ENCODE measurements at regions not wholly inside any gene's neighbourhood (a gene's known extent, or its start where the extent isn't known, plus 50 kb on each side); places are given as distances from the start of the nearest gene placed in this dataset.
A peak's percentile ranks its signal among the peaks of the same experiment; 100 is the strongest.

DNA sequence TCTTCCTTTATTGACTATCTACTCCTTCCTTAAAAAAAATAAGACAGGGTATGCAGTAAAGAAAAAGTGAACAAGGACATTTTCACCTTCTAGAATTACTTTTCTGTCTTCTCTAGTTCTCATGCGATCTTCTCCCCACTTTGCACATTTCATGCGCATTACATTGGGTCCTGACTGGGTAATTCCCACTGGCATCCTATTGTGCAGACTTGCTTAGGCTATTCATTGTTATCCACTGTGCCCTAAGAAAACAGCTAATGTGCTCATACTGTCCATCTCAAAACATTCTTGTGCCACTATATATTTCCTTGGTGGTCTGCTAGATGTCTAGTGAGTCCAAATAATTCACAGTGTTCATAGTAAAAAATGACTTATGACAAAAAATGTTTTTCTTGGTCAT is 447.4 kb upstream of the ROBO1 start:
- DNase-seq (ENCODE audit: low read depth), result no peak

DNA sequence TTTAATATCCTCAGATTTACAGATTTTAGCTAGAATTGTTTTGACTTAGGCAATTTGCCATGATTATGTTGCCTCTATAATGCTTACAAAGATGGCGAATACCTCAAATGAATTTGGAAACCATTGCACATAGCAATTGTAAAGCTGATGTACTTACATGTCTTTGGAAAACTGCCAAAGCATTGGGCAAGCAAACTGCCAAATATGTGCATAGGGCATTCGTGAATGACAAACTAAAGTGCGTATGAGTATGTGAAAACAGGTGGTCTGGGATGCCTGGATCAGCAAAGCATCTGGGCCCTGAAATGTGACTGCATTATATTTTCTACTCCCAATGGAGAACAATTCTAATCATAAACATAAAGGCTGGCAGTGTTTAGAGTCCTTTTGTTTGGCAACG is 445.3 kb upstream of the ROBO1 start:
- DNase-seq (ENCODE audit: low read depth), result no peak

DNA sequence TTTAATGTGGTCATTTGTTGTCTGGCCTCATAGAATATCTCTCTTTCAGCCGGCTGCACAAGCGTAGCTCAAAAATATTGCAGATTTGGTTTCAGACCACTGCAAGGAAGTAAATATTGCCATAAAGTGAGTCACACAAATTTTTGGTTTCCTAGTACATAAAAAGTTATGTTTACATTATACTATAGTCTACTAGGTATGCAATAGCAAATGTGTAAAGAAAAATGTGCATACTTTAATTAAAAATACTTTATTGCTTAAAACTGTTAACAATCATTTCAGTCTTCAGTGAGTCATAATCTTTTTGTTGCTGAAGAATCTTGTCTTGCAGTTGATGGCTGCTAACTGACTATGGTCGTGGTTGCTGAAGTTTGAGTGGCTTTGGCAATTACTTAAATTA is 425.1 kb upstream of the ROBO1 start:
- DNase-seq (ENCODE audit: low read depth), result no peak

DNA sequence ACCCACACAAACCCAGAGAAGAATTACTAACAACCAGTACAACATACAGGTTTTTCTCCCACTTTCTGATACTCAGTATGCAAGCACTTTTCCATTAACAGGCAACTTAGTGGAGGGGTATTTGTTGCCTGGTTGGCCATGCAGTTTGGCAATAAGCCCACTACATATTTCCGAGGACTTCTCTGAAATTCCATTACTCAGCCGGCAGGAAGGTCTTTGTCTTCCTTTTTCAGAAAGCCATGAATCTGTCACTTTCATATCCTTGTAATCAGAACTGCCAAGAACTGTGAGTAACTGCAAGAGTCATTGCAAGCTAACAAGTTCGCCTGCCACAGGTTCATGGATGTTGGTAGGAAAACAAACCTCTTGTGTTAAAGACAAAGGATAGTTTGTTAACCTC is 422.3 kb upstream of the ROBO1 start:
- peak; percentile 1 for DNase-seq (ENCODE audit: low read depth)

DNA sequence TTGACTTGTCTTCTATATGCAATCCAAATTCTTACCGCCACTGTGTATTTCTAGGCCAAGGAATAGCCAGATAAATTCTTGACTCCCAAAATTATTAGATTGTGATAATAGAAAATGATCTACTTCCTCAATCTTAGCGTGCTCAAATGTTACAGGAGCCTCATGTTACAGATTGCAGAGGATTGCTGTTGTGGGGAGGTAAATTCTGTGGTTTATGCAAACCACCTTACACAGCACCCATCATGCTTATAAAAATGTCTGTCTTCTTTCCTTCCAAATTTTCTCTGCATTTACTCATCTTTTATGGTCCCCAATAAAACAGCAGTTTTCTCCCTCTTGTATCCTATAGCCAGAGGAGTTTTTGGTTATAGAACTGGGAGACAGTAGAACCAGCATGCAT is 420.2 kb upstream of the ROBO1 start:
- DNase-seq (ENCODE audit: low read depth), result no peak

DNA sequence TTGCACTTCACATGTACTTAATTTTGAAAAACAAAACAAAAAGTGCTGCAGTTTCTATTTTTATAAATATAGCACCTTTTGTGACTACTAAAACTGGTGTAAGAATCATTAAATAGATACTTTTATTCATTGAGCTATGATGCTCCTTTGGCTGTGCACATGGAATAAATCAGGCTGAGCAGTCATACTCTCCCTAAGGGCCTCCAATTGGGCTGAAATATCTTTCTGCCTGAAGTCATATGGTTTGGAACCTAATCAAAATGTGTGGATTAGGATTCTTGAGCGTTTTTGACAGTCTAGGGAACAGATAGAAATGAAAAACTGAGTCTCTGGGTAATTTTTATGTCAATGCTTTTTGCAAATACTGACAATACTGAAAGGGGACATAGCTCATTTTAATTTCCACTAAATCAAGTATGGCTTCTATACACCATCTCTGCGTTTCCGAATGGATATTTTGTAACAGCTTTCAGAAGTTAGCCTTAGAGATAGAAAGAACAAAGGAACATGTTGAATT is 392.2 kb upstream of the ROBO1 start:
- no peak for DNase-seq (ENCODE audit: low read depth)

DNA sequence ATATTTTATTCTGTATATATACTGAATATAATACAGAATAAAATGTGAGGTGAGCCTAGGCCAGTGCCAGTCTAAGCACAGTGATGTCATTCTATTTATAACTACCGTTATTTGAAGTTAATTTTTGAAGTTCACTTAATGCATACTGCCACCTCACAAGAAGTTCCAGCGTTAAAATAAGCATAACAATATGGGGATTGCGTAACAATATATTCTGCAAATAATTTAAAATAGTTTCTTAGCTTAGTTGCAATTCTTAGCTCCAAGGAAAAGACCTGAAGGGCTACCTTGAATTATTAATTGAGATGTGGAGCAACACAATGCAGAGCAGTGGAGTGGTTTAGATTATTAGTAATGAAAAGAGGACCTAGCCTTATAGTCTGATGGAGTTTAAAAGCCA is 390.5 kb upstream of the ROBO1 start:
- no peak for DNase-seq (ENCODE audit: low read depth)

DNA sequence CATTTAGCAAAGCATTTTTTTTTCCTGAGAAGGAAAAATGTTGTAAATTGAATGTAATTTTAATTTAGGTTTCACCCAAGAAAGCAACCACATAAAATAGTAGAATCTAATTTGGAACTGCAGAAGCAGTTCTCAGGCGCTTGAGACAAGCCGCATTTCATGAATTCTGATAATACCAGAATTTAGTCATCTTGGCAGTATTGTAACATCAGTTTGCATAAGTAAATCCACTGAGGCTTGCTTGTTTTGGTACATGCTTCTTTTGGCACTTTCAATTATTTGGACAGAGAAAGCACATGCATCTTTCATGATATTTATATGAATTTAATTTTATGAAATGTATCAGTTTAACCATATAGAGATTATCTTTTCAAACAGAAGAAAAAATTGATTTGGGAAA is 389.7 kb upstream of the ROBO1 start:
- DNase-seq (ENCODE audit: low read depth), result no peak

DNA sequence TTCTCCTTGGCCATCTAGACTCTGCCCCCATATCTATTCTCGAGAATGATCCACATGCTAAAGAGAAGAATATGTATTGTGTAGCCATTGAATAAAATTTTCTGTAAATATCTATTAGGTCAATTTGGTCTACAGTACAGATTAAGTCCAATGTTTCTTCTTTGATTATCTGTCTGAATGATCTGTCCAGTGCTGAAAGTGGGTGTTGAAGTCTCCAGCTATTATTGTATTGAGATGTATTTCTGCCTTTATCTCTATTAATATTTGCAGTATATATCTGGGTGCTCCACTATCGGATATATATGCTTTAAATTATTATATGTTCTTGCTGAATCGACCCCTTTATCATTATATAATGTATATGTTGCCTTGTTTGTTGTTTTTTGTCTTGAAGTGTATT is 384.9 kb upstream of the ROBO1 start:
- no peak for DNase-seq (ENCODE audit: low read depth)

DNA sequence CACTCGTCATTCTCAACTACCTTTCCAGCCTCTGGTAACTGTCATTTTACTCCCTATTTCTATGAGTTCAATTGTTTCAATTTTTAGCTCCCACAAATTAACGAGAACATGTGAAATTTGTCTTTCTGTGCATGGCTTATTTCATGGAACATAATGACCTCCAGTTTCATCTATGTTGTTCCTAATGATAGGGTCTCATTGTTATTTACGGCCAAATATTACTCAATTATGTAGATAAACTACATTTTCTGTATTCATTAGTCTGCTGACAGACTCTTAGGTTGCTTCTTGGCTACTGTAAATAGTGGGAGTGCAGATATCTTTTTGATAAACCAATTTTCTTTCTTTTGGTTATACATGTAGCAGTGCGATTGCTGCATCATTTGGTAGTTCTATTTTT is 374.9 kb upstream of the ROBO1 start:
- no peak for DNase-seq (ENCODE audit: low read depth)

DNA sequence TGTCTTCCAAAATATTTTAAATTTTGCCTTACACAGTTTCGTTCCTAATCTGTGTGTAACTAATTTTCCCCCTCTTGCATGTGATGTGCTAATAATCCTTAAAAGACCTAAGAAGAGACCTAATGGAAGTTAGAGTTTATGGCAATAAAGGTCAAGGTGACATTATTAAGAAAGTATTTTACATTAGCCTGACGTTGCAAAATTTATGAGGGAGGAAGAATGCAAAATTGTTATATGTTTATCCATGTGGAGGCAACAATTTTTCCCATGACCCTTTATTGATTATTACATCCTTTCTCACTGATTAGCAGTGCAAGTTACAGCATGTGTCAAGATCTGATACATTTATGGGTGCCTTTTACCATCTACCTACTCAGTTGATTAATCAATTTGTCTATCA is 373.8 kb upstream of the ROBO1 start:
- no peak for DNase-seq (ENCODE audit: low read depth)

DNA sequence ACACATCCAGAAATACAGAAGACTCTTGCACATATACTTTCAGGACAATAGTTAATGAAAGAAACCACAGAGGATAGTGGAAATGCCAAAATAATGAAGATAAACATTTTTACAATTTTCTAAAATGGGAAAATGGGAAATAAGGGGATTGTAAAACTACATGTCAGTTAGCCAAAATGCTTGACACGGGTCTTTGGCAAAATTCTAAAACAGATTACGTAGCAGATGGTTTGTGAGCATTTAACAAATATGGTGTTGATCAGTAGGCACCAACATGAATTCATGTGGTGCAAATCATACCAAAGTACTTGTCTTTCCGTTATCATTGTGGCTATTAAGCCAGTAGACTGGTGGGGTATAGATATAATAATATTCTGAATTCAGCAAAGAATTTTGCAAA is 348.5 kb upstream of the ROBO1 start:
- DNase-seq (ENCODE audit: low read depth), result no peak

DNA sequence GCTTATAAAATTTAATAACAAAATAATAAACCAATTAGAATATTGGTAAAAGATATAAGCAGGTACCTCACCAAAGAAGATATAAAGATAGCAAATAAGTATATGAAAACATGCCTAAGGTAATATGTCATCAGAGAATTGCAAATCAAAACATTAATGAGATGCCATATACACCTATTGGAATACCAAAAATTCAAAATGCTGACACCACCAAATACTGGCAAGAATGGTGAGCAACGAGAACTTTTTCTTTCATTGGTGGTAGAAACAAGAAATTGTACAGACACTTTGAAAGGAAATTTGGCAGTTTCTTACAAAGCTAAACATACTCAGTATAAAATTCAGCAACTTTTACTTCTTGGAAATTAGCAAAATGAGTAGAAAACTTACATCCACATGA is 346.9 kb upstream of the ROBO1 start:
- no peak for DNase-seq (ENCODE audit: low read depth)

DNA sequence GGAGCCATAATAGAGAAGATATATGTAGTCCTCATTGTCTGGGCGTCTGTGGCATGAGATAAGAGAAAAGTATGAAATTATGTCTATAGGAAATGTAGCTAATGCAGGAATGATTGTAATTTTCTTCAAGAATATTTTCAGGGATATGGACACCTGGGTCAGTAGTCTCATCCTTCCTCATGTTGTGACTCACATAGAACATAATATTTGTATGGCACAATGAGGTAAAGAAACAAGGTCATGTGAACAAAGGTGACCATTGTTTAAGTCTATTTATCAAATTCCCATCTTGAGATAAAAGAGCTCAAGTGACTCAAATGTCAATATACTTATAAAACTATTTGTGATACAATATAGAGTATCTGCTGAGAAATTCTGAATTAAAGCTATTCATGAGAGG is 345.5 kb upstream of the ROBO1 start:
- DNase-seq (ENCODE audit: low read depth), result no peak

DNA sequence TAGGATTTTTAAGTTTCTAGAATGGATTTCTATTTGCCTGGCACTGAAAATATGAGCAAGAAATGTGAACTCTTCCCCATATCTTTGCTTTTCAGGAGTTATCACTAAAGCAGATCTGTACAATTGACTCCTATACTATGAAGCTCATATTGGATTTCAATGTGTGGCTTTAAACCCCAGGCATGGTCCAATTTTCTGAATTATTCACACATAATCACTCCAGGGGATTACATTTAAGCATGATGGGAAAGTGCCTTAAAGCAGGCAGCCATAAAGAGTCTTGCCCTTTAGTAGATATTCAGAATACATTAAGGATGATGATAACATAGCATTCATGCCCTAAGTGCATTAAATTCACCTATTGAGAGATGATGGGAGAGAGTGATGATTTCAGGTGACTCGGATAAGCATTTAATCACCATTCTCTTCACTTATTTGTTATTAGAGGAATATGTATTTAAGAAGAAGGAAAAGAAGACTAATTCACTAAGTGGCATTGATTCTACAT is 331.8 kb upstream of the ROBO1 start:
- DNase-seq (ENCODE audit: low read depth), result no peak

DNA sequence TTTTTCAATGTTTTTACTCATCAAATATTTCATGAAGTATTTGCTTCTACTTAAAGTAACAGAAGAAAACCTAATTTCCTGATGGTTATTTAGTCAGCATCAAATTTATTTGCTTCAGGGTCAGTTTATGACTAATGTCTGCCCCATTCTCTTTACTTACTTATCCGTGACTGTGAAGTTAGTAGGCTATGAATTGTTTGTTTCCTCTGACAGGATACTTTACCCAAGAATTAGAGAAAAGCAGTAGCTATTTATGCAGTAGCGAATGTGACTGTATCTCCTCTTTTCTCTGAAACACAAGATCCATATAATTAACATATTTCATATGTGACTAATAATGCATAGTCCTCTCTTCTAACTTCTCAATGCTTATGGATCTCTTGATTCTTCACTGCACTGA is 329.9 kb upstream of the ROBO1 start:
- no peak for DNase-seq (ENCODE audit: low read depth)

DNA sequence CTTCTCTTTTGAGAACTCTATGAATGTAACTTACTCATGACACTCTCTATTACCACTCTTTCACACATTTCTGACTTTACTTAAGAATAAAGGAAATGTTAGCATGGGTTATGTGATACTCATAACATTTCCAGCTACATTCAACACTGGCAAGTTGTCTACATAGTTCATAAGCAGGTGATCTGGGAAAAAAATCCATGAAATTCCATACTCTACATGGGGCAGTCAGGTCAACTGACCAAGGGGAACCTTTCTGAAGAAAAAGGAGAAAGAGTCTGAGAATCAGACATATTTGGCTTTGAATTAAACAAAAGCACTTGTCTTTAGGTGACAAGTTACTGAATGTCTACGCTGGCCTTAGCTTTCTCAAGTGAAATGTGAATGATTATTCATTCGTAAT is 329.1 kb upstream of the ROBO1 start:
- no peak for DNase-seq (ENCODE audit: low read depth)

DNA sequence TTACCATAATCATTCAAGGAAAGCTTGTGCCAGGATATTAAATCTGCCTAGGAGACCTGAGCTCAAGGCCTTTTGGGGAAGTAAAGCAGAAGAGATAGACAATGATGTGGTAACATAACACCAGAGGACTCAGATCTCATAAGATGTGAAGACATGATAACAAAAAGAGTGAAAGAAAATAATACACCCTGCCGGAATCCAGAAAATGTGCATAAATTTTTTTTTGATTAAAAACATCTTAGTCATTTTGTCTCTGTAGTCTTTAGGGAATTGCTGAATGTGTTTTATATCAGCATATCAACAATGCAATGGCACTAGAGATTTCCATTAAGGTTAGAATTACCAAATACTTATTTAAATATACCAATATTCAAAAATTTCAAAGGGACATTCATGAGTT is 326.8 kb upstream of the ROBO1 start:
- DNase-seq (ENCODE audit: low read depth), result no peak

DNA sequence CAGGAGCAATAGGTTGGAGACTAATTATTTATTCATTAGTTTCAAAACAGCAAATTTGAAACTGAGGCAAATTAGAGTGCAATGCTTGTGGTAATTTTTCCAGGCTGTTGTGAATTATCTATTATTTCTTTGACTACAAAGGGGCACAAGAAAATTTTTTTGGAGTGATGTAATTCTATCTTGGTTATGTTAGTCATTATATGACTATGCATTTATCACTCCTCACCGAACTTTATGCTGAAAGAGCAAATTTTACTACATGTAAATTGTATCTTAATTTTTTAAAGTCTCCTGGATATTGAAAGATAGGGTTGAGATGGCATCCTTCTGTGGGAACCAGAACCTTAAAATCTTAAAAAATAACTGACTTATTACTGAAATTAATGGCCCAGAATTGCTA is 320.0 kb upstream of the ROBO1 start:
- no peak for DNase-seq (ENCODE audit: low read depth)

DNA sequence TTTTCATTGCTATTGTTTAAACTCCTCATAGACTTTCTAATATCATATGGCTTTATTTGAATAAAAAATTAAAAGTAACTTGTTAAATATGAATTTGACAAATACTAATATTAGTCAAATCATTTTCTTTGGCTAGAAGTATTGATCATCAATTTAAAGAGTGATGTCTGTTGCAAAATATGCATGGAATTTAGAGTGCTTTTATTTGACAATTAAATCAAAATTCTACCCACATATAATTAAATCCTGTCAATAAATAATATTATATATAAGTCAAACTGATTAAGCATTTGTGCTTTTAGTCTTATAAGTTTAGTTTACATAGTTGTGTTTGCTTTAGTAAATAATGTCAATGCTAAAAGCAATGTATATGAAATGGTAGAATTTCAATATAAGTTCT is 318.6 kb upstream of the ROBO1 start:
- DNase-seq (ENCODE audit: low read depth), result no peak

DNA sequence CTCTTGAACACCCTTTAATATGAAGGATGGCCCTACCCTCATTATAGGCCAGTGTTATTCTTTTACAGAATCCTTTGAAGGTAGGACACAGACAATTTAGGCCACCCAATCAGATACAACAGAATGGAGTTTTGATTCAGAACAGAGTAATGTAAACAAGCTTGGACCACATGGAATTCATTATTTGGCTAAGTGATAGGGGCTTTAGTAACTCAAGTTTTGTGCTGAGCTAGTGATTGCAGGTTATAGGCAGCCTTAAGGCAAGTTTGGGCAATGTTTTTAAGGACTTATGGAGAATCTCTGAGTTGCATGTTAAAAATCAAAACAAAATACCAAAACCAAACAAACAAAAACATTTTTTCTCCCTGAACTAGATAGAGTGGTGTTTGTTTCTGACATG is 312.1 kb upstream of the ROBO1 start:
- DNase-seq (ENCODE audit: low read depth), result no peak

DNA sequence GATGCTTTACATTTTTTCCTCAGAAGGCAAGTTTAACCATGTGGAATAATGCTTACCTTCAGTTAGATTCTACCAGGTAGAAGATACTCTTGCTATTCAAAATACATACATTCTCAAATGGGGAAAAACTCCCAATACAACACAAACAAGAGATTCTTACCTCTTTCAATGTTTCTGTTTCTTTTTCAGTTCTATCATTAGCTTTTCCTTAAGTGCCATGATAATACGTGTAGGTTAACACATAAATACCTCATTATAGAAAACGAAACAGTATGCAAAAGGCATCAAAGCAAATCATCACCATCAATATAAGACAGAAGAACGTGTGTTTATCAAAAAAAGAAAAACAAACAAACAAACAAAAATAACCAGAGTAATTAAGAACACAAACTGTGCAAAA is 300.7 kb upstream of the ROBO1 start:
- no peak for DNase-seq (ENCODE audit: low read depth)

DNA sequence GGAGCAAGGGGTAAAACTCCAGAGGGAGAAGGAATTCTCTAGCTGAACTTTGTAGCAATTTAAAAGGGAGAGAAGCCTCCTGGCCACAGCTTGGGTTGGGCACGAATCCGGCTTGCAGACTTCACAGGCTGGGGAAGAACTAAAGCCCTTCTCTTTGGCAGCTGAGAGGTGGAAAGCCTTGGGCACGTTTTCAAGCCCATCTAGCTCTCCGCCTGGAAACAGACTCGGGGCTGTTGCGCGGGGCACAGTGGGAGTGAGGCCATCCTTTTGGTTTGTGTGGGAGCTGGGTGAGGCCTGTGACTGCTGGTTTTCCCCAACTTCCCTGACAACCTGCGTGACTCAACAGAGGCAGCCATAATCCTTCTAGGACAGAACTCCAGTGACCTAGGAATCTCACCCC is 295.7 kb upstream of the ROBO1 start:
- no peak for DNase-seq (ENCODE audit: low read depth)

DNA sequence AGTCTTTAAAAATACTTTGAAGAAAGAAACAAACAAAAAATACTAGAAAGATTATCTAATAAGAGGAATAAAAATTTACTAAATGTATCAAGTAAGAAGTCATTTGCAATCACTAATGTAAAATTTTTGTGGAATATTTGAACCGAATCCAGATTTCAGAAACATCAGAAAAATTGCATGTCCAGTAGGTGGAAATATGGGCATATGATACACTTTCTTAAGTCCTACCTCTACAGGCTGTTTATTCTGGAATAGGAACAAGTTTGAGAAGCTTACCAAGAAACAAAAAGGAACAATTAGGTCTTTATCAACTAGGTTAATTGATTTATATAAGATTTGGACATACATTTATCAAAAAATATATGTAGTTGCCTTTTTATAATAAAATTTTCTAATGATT is 292.9 kb upstream of the ROBO1 start:
- DNase-seq (ENCODE audit: low read depth), result no peak

DNA sequence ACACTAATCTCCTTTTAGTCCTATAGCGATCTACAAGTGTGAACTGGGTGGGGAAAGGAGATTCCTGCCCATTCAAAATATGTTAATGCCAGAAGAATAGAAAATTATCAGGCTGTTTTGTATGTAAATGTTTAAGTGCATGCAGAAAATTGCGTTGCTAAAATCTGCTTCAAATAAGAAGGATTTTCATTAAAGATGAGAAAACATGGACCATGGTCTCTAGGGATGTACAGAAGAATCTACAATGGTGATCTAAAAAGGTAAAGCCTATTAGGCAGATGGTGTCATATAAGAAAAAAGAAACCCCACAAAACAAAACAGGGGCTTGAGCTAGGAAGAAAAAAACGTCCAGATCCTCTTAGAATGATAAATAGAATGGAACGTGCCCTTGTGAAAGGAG is 287.5 kb upstream of the ROBO1 start:
- no peak for DNase-seq (ENCODE audit: low read depth)

Data from fibroblast of gingiva (primary cell).